Endodermal cell (in vitro differentiated cells): ENCODE measurements at regions not wholly inside any gene's neighbourhood (a gene's known extent, or its start where the extent isn't known, plus 50 kb on each side); places are given as distances from the start of the nearest gene placed in this dataset.

Experiments used
- DNase-seq: peaks from one replicate; pipeline ENCODE4 v3.0.0-alpha.2; 2017
- H3K27ac ChIP-seq: 2 replicates; pipeline ENCODE4 v1.5.1; 2013; ENCODE audit warnings: mild to moderate bottlenecking, low read depth, low read length, moderate library complexity
- H3K27me3 ChIP-seq: 2 replicates; pipeline ENCODE4 v1.6.1; 2013; ENCODE audit warnings: mild to moderate bottlenecking, low read length, moderate library complexity; ENCODE audit not compliant: insufficient read depth, control insufficient read depth, poor library complexity, severe bottlenecking
- H3K36me3 ChIP-seq: 2 replicates; pipeline ENCODE4 v1.7.0; 2013; ENCODE audit warnings: mild to moderate bottlenecking, low read length, moderate library complexity; ENCODE audit not compliant: control insufficient read depth, insufficient read depth
- H3K4me1 ChIP-seq: one replicate; pipeline ENCODE4 v1.7.0; 2013; ENCODE audit warnings: low read length; ENCODE audit not compliant: control insufficient read depth, insufficient read depth
- H3K4me3 ChIP-seq: 2 replicates; pipeline ENCODE4 v1.5.1; 2013; ENCODE audit warnings: mild to moderate bottlenecking, low read length, moderate library complexity
- H3K9ac ChIP-seq: 2 replicates; pipeline ENCODE4 v1.6.1; 2013; ENCODE audit warnings: mild to moderate bottlenecking, low read length, moderate library complexity; ENCODE audit not compliant: poor library complexity, severe bottlenecking; ENCODE audit errors: extremely low read depth
- H3K9me3 ChIP-seq: 2 replicates; pipeline ENCODE4 v1.6.1; 2013; ENCODE audit warnings: mild to moderate bottlenecking, low read length, moderate library complexity; ENCODE audit not compliant: control insufficient read depth
- H3K27ac Mint-ChIP-seq: 2 replicates; pipeline ENCODE4 v1.8.0; 2020; ENCODE audit warnings: mixed read lengths
- H3K27me3 Mint-ChIP-seq: 2 replicates; pipeline ENCODE4 v1.8.0; 2021; ENCODE audit warnings: mild to moderate bottlenecking, mixed read lengths; ENCODE audit not compliant: insufficient read depth
- H3K36me3 Mint-ChIP-seq: 2 replicates; pipeline ENCODE4 v1.8.0; 2020; ENCODE audit warnings: low read depth, mixed read lengths
- H3K4me1 Mint-ChIP-seq: 2 replicates; pipeline ENCODE4 v1.8.0; 2020; ENCODE audit warnings: mixed read lengths
- H3K4me3 Mint-ChIP-seq: 2 replicates; pipeline ENCODE4 v1.8.0; 2020; ENCODE audit warnings: mild to moderate bottlenecking, moderate library complexity, mixed read lengths
- H3K9me3 Mint-ChIP-seq: 2 replicates; pipeline ENCODE4 v1.8.0; 2020; ENCODE audit warnings: mild to moderate bottlenecking, mixed read lengths
- WGBS, 2 experiments: methylation state at CpG; one replicate each; pipeline versions ENCODE4 v1.1.5 to v1.1.7; 2013; ENCODE audit warnings: missing lambda C conversion rate in 2 of 2, mixed read lengths in 1 of 2; ENCODE audit not compliant: insufficient coverage in 1 of 2, insufficient read length in 1 of 2; 5-methylcytosine and 5-hydroxymethylcytosine counted together
- TF ChIP-seq, protein P1 (sequence below): fragments of 200-600 bp; sonication (generic); conservative IDR thresholded peaks from 2 replicates; pipeline ENCODE4 v1.5.0; 2021; ENCODE audit warnings: antibody characterized with exemption, mild to moderate bottlenecking

DNA sequence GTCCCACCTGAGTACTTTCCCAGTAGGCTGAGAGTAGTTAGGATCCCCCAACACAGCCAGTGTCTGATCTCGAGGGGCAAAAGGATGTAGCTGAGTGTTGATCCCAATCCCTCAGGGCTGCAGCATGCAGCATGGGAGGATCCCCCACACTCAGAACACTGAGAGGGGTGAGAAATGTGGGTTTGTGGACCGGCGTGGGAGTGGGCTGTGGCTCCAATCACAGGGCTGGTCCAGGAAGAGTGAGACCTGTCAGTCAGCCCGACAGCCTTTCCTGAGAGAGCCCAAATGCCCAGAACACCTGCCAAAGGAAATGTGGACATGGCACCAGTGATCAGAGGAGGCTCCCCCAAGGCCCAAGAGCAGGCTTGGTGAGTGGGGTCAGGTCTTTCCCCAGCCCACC lies 228.3 kb upstream of the MGAT4C start:
- Histone ChIP-seq H3K27ac (no peak overlapping the region), H3K27me3 (no peaks in the 10 kb centered on the region), H3K4me1 (no peaks in the 10 kb centered on the region), H3K9me3 (no peaks in the 10 kb centered on the region), H3K36me3 (no peaks in the 10 kb centered on the region), H3K4me3 (no peak overlapping the region), H3K9ac (no peak overlapping the region)
- no peaks in the 10 kb centered on the region for H3K36me3 Mint-ChIP-seq
- H3K4me1 Mint-ChIP-seq = no peaks in the 10 kb centered on the region
- no peaks in the 10 kb centered on the region for H3K9me3 Mint-ChIP-seq
- TF ChIP-seq, protein P1, sequence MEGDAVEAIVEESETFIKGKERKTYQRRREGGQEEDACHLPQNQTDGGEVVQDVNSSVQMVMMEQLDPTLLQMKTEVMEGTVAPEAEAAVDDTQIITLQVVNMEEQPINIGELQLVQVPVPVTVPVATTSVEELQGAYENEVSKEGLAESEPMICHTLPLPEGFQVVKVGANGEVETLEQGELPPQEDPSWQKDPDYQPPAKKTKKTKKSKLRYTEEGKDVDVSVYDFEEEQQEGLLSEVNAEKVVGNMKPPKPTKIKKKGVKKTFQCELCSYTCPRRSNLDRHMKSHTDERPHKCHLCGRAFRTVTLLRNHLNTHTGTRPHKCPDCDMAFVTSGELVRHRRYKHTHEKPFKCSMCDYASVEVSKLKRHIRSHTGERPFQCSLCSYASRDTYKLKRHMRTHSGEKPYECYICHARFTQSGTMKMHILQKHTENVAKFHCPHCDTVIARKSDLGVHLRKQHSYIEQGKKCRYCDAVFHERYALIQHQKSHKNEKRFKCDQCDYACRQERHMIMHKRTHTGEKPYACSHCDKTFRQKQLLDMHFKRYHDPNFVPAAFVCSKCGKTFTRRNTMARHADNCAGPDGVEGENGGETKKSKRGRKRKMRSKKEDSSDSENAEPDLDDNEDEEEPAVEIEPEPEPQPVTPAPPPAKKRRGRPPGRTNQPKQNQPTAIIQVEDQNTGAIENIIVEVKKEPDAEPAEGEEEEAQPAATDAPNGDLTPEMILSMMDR = no peak
- H3K27ac Mint-ChIP-seq = no peak overlapping the region
- no peak overlapping the region for H3K4me3 Mint-ChIP-seq
- H3K27me3 Mint-ChIP-seq = no peaks in the 10 kb centered on the region
- WGBS, 2 experiments = 82 to 100% methylated on average over 2 to 4 of the region's 4 CpGs
- no peak for DNase-seq

DNA sequence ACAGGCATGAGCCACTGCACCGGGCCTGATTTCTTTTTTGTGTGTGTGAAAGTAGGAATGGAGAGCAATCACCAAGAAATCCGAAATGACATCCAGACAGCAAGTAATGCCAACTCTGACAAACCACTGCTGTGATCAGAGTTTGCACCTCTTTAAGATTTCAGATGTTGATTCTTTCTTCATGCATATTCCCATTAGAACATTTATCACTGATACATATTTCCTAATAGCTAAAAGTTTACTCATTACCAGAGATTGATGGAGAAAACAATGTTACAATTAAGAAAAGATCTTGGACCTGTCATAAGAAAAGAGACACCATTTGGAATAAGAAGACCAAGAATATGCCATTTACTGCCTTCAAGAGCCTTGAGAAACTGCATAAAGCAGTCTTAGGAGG lies 217.0 kb upstream of the MGAT4C start:
- Histone ChIP-seq H3K4me3 (no peak overlapping the region), H3K27me3 (no peaks in the 10 kb centered on the region), H3K9ac (no peak overlapping the region), H3K27ac (no peak overlapping the region), H3K36me3 (no peaks in the 10 kb centered on the region), H3K4me1 (no peaks in the 10 kb centered on the region), H3K9me3 (no peaks in the 10 kb centered on the region)
- H3K36me3 Mint-ChIP-seq = no peaks in the 10 kb centered on the region
- H3K4me3 Mint-ChIP-seq = no peak overlapping the region
- TF ChIP-seq, protein P1 = no peak
- no peaks in the 10 kb centered on the region for H3K4me1 Mint-ChIP-seq
- no peaks in the 10 kb centered on the region for H3K27me3 Mint-ChIP-seq
- WGBS, 2 experiments = 93% methylated on average over 2 of the region's 2 CpGs
- no peaks in the 10 kb centered on the region for H3K9me3 Mint-ChIP-seq
- no peak for DNase-seq
- H3K27ac Mint-ChIP-seq = no peak overlapping the region

DNA sequence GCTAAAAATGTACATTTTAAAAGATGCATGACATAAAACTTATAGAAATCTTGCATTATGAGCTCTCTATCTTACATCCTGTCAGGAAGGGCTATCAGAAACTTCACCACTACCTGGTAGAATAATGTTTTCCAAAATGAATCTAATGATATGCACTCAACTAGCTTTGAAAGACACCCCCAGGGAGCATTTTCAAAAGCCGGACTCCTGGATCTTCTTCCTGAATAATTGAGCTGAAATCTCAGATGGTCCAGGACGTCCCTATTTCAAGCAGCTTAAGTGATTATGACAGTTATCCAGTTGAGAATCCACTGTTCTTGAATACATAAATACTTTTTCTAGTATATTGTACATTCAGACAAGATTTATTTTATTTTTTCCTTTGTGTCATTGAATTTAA lies 200.6 kb upstream of the MGAT4C start:
- Mint-ChIP-seq H3K4me1 (no peaks in the 10 kb centered on the region), H3K4me3 (no peak overlapping the region), H3K27me3 (no peaks in the 10 kb centered on the region), H3K27ac (no peak overlapping the region), H3K9me3 (no peaks in the 10 kb centered on the region), H3K36me3 (no peaks in the 10 kb centered on the region)
- no peak overlapping the region for H3K9ac ChIP-seq
- H3K4me3 ChIP-seq = no peak overlapping the region
- H3K4me1 ChIP-seq = no peaks in the 10 kb centered on the region
- no peaks in the 10 kb centered on the region for H3K36me3 ChIP-seq
- no peaks in the 10 kb centered on the region for H3K9me3 ChIP-seq
- 90 to 100% methylated on average over 1 to 2 of the region's 2 CpGs for WGBS, 2 experiments
- no peak for DNase-seq
- TF ChIP-seq, protein P1 = no peak
- no peak overlapping the region for H3K27ac ChIP-seq
- no peaks in the 10 kb centered on the region for H3K27me3 ChIP-seq
